NOMO-1 treated with dmso at 0.1 percent for 144 hours (cell line): ENCODE measurements at regions not wholly inside any gene's neighbourhood (a gene's known extent, or its start where the extent isn't known, plus 50 kb on each side); places are given as distances from the start of the nearest gene placed in this dataset.

Experiments used
- DNase-seq: peaks from one replicate; lab custom pipeline; 2025; ENCODE audit not compliant: unreplicated experiment; lab: John Stamatoyannopoulos, UW

- DNase-seq: no peak
Observed at GRCh38 chr12:67370979-67371378, 101.8 kb downstream of the CAND1 start.

GRCh38 chr12:67377021-67377420, 107.9 kb downstream of the CAND1 start:
- no peak for DNase-seq

DNA sequence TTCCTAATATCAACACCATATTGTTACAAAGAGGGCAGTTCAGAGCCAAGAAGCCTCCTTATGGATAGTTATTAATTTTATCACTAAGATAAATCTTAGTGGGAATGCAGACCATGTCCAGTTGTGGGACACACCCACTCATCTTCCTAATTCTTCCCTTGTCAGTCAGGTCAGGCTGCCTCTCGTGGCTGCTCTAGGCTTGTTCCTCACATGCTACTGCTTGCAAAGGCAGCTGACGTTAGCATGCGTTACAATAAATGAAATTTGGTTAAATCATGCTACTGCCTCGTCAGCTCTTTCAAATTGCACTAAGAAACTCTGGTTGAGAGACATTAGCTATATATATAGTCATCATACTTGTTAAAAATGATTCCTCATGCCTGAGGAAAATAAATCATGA, 108.4 kb downstream of the CAND1 start:
- no peak for DNase-seq

- no peak for DNase-seq
Observed at GRCh38 chr12:67382241-67382871, 113.2 kb downstream of the CAND1 start.

DNA sequence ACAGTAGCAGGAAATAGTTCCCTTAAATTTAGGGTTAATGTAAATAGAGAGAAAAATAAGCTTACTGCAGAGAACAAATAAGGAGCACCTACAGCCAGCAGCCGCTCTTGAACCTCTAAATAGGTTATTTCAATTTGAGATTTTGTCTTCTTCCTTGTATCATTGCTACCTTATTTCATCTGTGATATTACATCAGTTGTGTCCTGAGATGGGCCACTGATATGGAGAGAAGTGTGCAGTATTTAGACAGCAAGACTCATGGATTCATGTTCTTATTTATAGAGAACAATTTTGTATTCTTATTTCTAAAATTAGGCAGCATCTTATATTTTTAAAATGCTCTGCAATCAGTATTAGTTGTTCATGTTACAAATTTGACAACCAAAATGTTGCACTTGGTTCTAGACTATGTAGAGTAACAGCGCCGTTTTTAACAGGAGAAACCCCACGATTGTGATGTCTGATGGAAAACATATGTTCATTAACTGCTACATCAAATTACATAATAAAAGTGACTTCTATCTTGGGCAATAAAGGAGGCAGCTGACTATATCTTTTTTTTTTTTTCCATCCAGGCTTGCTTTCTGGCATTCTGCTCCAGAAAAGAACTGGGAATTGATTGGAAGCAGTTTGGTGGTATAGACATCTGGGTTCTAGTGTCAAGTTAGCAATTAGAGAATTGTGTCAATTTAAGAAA, 117.9 kb downstream of the CAND1 start:
- no peak for DNase-seq

DNA sequence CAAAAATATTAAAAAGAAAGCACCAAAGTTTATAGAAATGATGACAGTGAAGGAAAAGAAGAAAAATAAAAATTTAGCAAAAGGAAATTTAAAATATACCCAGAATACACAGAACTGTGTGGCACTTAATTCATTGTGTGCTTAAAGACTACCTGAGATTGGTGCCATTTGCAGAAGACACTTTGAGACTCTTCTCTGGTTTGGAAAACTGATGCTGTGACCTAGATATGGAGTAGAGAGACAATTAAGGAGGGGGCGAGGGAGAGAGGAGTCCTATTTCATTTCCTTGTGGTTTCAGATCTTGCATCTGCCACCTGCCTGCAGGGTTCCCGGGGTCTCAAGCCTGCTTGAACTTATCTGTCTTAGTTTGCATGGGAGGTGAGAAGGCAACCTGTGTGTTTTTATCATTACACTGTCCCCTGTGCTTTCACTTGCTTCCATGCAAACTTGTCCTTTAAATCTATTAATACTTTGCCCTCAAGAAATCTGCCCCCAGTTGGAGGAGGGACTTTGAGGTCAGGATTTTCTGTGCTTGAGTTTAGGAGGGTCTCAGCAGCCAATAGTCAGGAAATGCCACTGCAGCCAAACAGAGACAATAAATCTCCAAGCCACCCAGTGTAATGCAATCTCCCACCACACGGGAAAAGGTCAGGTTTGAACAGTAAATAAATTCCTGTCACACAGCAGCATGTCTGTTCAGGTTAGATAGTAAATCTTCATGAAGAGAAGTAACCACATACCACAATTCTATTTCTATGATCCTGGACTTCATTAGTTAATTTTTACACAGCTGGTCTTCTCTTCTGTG, 119.4 kb downstream of the CAND1 start:
- DNase-seq: no peak

- no peak for DNase-seq
Observed at GRCh38 chr12:67390273-67390672, 121.1 kb downstream of the CAND1 start.

DNA sequence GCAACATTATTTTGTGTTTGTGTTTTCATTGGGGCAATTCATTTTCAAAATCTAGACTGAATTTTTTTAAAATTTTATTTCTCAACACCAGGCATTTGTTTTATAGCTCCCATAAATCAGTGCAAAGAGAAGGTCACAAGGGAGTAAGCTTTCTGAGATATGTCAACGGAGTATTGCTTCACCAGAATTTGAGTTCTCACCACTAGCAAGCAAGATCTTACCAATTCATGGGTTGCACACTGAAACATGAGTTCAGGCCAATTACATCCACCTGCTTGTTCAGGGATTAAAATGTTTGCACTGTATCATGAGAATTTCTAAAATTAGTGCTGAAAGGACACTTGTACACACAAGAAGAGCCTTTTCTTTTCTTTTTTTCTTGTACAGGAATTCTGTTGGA, 121.9 kb downstream of the CAND1 start:
- DNase-seq: no peak

- DNase-seq: no peak
Observed at GRCh38 chr12:67391656-67392055, 122.5 kb downstream of the CAND1 start.

DNA sequence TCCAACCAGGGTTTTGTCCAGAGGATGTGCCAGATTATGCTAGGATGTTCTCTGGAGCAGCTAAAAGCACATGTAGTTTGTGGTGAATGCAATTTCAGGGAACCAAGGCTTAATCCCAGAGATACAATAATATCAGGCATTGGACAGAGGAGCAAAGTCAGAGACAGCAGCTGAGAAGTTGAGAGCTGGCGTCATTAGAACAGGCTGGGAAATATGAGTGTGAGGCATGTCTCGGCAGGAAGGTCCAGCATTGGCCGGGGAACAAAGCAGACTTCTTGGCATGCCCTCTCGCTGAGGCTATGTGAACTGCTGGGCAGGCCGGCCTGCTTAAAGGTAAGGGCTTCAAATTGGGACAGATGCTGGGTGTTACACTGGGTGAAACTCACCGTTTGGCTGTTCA, 125.4 kb downstream of the CAND1 start:
- no peak for DNase-seq

- DNase-seq: no peak
Observed at GRCh38 chr12:67400742-67401141, 131.6 kb downstream of the CAND1 start.

DNA sequence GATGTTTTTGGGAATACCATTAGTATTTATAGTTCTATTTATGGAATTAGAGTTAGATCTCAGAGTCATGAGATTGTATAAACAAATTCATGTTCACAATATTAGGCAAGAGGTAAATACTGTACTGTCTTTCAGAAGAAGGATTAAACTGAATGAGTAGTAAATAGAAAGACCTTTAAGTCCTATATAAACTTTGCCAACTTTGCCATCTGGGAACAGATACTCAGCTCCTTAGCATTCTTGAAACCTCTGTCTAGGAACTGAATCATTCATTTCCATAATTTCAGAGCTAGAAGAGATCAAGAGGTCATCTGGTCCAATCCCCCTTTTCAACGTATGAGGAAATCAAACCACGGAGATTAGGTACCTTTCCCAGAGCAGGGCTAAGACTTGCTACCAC, 141.1 kb downstream of the CAND1 start:
- DNase-seq: no peak

- no peak for DNase-seq
Observed at GRCh38 chr12:67410667-67411067, 141.5 kb downstream of the CAND1 start.

DNA sequence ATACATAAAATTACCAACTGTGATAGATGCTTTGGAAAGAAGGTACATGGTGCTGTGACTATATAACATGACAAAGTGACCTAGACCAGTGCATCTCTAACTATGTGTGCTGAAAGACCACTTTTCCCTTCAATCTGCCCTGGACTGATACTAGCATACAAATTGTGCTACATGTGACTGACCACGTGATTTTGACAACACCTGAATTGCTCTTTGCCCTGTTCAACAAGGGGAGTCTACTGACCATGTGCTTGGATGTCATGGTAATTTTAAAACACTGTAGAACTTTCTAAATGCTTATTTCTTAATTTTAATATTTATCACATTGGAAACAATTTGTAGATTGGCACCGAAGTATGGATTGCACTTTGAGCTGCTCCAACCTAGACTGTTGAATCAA, 142.4 kb downstream of the CAND1 start:
- no peak for DNase-seq

- no peak for DNase-seq
Observed at GRCh38 chr12:67413577-67413976, 144.4 kb downstream of the CAND1 start.

- no peak for DNase-seq
Observed at GRCh38 chr12:67414011-67414715, 145.0 kb downstream of the CAND1 start.

GRCh38 chr12:67415473-67415872, 146.3 kb downstream of the CAND1 start:
- DNase-seq: no peak

DNA sequence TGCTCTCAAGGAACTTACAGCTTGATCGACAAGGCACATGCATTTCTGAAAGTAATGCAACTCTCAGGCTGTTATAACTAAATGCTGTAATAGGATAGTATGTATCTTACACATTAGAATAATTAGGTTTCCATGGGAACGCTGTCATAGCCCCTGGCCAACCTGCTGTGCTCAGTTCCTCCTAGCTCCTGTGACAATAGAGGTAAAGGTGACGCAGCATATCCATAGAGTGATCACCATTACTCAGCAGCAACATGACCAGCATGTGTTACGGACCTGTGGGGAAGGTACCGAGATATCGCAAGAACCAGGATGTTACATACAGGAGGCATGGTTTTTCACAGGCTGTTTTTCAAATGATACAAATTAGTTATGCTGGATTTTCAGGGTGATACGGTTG, 150.7 kb downstream of the CAND1 start:
- DNase-seq: no peak

- DNase-seq: no peak
Observed at GRCh38 chr12:67420506-67420905, 151.3 kb downstream of the CAND1 start.

DNA sequence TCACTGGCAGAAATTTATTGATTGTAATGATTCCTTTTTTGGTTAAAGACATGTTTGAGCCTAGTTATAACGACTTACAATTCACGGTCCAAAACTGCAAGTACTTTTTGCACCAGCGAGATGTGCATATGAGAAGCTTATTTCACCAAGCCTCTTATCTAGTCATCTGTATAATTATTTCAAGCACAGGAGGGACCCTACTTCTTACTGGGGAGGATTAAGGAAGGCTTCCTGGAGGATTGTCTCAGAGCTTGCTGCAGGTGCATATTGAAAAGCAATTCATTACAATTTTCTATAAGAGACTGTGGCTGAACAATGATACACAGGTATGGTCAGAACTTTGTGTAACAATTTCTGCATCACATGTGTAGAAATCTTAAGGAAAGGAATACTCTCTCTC, 152.9 kb downstream of the CAND1 start:
- DNase-seq: no peak

- no peak for DNase-seq
Observed at GRCh38 chr12:67424784-67425183, 155.6 kb downstream of the CAND1 start.

DNA sequence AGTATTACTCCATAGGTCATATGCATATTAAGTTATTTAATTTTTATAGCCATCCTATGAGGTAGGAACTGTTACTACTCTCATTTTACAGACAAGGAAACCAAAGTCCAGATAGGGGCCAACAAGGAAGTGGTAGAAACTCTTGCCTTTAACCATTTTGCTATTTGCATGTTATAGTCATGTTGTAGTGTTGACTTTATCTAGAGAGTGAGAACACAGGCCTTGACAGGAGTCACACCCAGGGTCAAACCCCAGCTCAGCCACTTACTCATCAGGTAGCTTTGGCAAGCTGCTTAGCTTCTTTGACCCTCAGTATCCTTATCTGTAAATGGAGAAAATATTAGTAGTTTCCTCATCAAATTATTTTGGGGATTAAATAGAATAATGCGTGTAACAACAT, 156.2 kb downstream of the CAND1 start:
- no peak for DNase-seq
